NOMO-1 (cell line): ENCODE measurements at regions not wholly inside any gene's neighbourhood (a gene's known extent, or its start where the extent isn't known, plus 50 kb on each side); places are given as distances from the start of the nearest gene placed in this dataset.

Experiments used
- DNase-seq, 2 experiments: peaks; one replicate each; lab custom pipeline; 2025; ENCODE audit not compliant: unreplicated experiment in 2 of 2; lab: John Stamatoyannopoulos, UW

DNA sequence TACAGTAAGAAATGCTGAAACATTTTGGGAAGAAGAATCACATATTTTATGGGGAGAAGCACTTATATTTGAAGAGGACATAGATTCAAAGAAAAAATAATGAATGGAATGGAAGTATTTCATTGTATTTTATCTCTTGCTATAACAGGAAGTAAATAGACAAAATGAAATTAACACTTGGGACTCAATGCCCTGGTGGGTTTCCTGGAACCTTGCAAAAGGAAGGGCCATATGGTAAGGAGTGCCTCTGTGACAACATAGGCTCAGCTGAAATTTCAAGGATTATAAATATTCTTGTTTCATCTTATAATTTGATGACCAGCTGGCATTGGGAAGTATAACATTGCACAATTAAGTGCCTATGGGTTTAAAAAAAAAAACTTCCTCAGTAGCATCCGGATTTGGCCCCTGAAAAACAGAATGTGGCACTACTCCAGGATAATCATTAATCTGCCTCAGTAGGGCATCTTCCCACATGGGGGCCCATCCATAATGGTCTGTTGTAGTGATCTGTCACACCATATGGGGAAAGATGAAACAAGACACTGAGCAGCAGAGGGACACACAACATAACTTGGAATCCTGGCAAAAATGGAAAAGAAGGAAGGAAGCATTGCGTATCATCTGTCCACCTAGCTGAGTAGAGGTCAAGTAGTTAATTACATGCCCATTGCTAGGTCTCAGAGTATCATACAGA, 321.6 kb downstream of the NDFIP2 start:
- no peak for DNase-seq

GRCh38 chr13:79799059-79799867, 318.3 kb downstream of the NDFIP2 start:
- DNase-seq: no peak

DNA sequence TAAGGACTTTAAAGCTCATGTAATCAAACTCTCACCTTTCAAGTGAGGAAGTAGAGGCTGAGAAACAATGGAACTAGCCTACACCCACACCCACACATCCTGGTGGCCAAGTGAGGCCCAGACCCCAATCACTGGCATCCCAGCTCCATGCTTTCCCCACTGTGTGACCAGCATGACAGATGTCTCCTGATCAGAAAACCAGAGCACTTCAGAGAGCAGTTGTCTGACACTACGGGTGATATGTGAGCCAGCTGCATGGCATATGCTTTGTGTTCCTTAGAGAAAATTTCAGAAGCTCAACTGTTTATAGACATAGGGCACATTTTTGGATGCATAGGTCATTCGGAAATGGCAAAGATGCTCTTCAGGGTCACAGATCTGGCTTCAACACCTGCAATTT, 315.2 kb downstream of the NDFIP2 start:
- DNase-seq: no peak

- DNase-seq: no peak
These were observed 314.0 kb downstream of the NDFIP2 start for GRCh38 chr13:79794931-79795330.

DNA sequence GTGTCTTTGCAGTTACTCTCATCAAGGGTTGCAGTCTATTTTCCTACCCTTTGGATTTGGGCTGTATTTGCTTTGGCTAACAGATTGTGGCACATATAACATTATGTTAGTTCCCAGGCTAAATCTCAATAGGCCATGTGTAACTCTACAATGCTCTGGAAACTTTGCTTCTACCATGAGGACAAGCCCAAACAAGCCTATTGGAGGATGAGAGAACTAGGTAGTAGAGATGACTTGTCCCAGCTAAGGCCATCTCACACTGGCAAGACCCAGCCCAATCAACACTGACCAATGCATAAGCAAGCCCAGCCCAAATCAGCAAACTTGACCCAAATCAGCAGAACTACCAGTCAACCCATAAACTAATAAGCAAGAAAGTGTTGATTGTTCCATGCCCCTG, 311.8 kb downstream of the NDFIP2 start:
- DNase-seq: no peak

DNA sequence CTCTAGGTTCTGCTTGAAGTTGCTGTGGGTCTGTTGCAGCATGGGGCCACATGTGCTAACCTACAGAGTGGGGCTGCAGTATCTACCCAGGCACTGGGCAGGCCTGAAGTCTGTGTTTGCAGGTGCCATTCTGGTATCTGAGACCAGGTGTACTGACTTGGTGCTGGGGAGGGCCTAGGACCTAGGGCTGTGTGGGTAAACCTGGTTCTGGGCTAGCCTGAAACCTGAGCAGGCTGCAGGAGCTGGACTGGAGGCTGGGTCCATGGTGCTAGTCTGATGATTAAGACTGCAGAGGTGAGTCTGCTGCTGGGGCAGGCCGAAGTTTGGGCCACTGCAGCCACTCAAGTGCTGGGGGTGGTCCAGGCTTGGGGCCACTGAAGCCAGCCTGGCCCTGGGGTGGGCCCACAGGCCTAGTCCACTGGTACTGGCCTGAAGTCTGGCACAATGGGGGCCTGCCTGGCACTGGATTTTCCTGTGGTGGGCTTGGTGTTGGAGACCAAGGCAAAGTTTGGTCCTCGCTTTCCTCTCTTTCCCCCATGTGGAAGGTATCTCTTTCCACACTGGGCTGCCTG, 310.6 kb downstream of the NDFIP2 start:
- DNase-seq: no peak

- no peak for DNase-seq
These were observed 305.2 kb downstream of the NDFIP2 start for GRCh38 chr13:79786176-79786575.

GRCh38 chr13:79782541-79783205, 301.7 kb downstream of the NDFIP2 start:
- no peak for DNase-seq

DNA sequence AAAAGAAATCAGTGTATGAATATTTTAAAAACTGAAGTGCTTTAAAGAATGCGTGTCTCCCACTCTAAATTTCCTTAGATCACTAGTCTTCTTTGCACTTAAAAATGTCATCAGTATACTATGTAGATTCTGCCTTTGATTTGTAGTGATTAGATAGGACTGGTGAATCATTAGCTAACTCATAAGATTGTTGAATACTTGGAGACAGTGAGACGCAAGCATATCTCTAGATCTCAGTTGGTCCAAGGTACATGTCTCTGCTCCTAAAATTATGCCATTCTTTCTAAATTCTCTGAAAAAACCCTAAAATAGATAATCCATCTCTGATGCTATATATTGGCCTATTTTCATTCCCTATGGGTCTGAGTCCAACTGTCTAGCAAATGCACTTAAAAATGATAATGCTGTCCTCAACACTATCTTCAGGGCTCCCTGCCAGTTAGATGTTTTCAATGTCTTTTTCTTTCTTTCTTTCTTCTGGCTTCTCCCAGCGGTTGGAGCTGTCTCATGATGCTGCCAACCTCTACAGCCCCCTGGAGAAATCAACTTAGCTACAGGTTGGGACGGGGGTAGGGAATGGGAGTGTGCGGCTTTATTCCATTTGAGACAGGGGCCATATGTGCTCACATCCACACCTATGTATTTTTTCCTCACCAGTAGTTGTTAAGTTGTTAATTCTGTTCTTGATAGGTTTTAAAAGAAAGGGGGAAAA, 301.0 kb downstream of the NDFIP2 start:
- no peak for DNase-seq

DNA sequence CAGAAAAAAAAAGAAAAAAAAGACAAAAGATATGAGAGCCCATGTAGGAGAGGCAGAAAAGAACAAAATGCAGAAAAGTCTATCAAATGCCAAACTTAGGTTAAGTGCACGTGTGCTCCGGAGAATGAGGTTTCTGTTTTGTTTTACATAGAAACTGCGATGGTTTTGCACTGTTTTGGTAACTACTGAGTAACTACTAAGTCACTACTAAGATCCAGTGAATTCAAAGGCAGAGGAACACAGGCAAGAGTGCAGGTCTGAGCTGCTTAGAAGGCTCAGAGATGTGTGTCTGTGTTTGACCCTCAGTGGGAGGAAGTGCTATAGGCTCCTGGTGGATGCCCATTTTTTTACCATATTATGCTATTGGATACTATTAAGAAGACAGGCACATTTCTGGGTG, 299.3 kb downstream of the NDFIP2 start:
- no peak for DNase-seq

DNA sequence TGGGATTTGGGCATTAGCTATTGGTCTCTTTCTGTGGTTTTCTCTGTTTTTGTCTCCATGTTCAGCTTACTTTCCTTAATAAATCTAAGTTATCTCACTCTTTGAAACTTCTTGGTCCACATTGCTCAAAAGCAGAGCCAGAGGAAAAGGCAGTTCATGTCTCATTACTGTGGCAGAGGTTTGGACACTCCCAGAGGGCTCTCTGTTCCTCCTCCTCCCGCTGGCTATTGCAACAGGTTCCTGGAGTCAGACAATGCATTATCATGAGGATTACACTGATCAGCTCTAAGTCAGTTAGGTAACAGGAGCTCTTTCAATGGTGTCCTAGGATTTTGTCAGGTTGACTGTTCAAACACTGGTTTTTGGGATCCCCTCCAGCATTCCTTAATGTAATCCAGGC, 298.8 kb downstream of the NDFIP2 start:
- DNase-seq: peak; percentile 10 to 61

- DNase-seq: no peak
These were observed 297.9 kb downstream of the NDFIP2 start for GRCh38 chr13:79778741-79779460.

GRCh38 chr13:79777504-79777903, 296.5 kb downstream of the NDFIP2 start:
- DNase-seq: no peak

- peak; percentile 79 to 96 for DNase-seq
These were observed 295.8 kb downstream of the NDFIP2 start for GRCh38 chr13:79776531-79777295.

DNA sequence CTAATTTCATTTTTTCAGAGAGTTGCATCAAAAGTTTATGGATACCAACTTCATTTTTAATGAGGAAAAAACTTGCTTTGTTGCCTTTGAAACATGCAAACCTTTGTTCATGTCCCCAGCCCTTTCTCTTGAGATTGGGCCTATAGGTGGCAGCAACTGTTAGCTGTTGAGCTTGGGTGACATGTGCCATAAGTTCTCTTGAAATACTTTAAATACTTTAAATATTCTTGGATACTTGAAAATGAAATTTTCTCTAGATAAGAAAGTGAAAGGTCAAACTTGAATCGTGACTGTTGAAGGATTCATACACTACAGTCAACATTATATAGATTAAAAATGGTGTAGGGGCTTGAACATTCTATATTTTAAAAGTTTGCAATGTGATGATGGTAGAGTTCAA, 294.9 kb downstream of the NDFIP2 start:
- peak; percentile 9 to 48 for DNase-seq

- no peak for DNase-seq
These were observed 291.9 kb downstream of the NDFIP2 start for GRCh38 chr13:79772811-79773210.

DNA sequence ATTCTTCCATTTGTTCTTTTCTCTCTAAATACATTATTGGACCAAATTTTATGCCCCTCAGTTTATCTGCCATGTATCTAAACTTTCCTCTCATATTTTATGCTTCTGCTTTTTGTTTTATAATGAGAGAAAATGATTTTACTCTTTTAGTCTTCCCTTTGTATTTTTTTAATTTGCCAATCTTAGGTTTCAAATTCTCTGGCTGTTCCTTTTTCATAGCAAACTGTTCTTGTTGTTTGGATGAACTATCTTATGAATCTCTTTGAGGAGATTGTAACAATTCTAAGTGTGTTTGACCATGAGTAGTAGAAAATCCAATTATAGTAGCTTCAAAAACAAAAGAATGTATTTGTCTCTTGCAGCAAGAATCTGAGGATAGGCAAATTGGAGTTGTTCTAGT, 290.5 kb downstream of the NDFIP2 start:
- DNase-seq: no peak

- no peak for DNase-seq
These were observed 289.1 kb downstream of the NDFIP2 start for GRCh38 chr13:79770056-79770455.

DNA sequence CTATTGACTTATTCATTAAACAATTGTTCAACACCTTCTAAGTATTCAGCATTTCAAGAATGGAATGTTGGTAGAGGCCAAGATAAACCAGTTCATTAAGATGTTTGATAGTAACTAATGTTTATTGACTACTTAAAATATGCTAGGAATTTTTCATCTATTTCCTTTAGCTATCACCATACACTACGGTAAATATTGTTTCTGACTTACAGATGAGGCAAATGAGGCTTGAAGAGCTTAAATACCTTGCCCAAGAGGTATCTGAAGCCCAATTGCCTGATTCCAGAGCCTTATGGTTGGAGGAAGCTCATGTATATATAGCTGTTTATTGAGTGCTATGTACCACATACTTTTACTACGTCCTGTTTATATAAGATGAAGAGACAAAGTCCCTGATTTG, 286.2 kb downstream of the NDFIP2 start:
- no peak for DNase-seq
